Heart left ventricle (tissue), 16 donors: ENCODE measurements at regions not wholly inside any gene's neighbourhood (a gene's known extent, or its start where the extent isn't known, plus 50 kb on each side); places are given as distances from the start of the nearest gene placed in this dataset.

Source experiments
- ATAC-seq, 4 donors: fragments of 200-7000 bp; cut with Tn5 transposase; one replicate each; pipeline ENCODE4 v1.9.1; 2020 to 2022; ENCODE audit warnings: moderate library complexity in 4 of 4, mild to moderate bottlenecking in 3 of 4, moderate number of reproducible peaks in 1 of 4
- DNase-seq, 5 donors: peaks; one replicate each; pipeline ENCODE4 v3.0.0-alpha.2; 2020
- H3K27ac ChIP-seq, 12 donors: fragments of 200-600 bp; sonication (generic) in 4 of 12; one replicate each; pipeline versions ENCODE4 v1.5.0 to v1.8.0; 2016 to 2022; ENCODE audit warnings: mild to moderate bottlenecking in 2 of 12
- H3K27me3 ChIP-seq, 9 donors: fragments of 200-600 bp; sonication (generic) in 2 of 9; one replicate each; pipeline versions ENCODE4 v1.5.1 to v1.8.0; 2016 to 2022; ENCODE audit warnings: mild to moderate bottlenecking in 3 of 9
- H3K36me3 ChIP-seq, 9 donors: fragments of 200-600 bp; sonication (generic) in 2 of 9; one replicate each; pipeline versions ENCODE4 v1.5.0 to v1.8.0; 2018 to 2022; ENCODE audit warnings: mild to moderate bottlenecking in 2 of 9
- H3K4me1 ChIP-seq, 12 donors: fragments of 200-600 bp; sonication (generic) in 4 of 12; one replicate each; pipeline versions ENCODE4 v1.5.0 to v1.8.0; 2016 to 2022; ENCODE audit warnings: mild to moderate bottlenecking in 3 of 12
- H3K4me3 ChIP-seq, 12 donors: fragments of 200-600 bp; sonication (generic) in 4 of 12; one replicate each; pipeline versions ENCODE4 v1.5.0 to v1.8.0; 2017 to 2022; ENCODE audit warnings: mild to moderate bottlenecking in 9 of 12, moderate library complexity in 4 of 12
- H3K9me3 ChIP-seq, 12 donors: fragments of 200-600 bp; sonication (generic) in 4 of 12; one replicate each; pipeline versions ENCODE4 v1.5.0 to v1.8.0; 2016 to 2022; ENCODE audit warnings: mild to moderate bottlenecking in 1 of 12
- CTCF ChIP-seq, 12 donors: fragments of 200-600 bp; sonication (generic) in 4 of 12; IDR thresholded peaks; one replicate each; pipeline versions ENCODE4 v1.5.0 to v1.8.0; 2018 to 2022; ENCODE audit warnings: antibody characterized with exemption in 12 of 12, mild to moderate bottlenecking in 5 of 12
- POLR2A ChIP-seq, 2 donors: fragments of 450-650 bp; IDR thresholded peaks; one replicate each; pipeline ENCODE4 v1.6.1; 2017; ENCODE audit warnings: antibody characterized with exemption in 2 of 2, mild to moderate bottlenecking in 2 of 2, moderate library complexity in 2 of 2
- WGBS, 4 donors: extraction: QIAGEN DNeasy Blood & Tissue Kit in 2 of 4; methylation state at CpG; one replicate each; pipeline versions ENCODE4 v1.1.5 to v1.1.7; 2013 to 2018; 5-methylcytosine and 5-hydroxymethylcytosine counted together
- intact Hi-C, 10 donors: fragments of 100-400 bp; cut with DNase I; formaldehyde crosslinking; loops; one replicate each; pipeline versions ENCODE4 v1.11.1 to v1.14.2; 2022
- donor health status: ischemic (EF 13 %, LVEDD 7.1; RV severe dilation, severe dysfunction).
- donor health status: healthy with polysubstance abuse.
- donor health status: DM: no; HTN: yes; CAD: no.
- donor health status: DM: no; HTN: no; CAD: no.
- donor health status: ischemic (EF 25% LVEDD 6.9; RV normal size, moderate dysfunction).
- donor health status: ischemic (EF 25% LVEDD 5.7; RV mildly dilated, moderate dysfunction).
- donor health status: healthy.
- donor health status: DM: yes; HTN: yes; CAD: no.
- donor health status: ischemic (EF 35%, LVEDD 5.7; RV mildly dilated, moderate dysfunction).
- donor health status: nonischemic (EF 11% LVEDD 7.7; RV severe dilation, severe dysfunction).
- donor health status: DM: yes; HTN: yes; CAD: no.
- donor health status: PGD.
- donor health status: ischemic (EF 29% LVEDD 5.4; RV normal size, mild dysfunction).
- donor health status: nonischemic (EF 23%, LVEDD 6.1; RV moderate dilation, normal function).

GRCh38 chr2:3965211-3965610 lies 261.8 kb downstream of the DCDC2C start:
- DNase-seq (no peak), ATAC-seq (no peak)
- H3K4me3 ChIP-seq, result no peak overlapping the region
- H3K27me3 ChIP-seq, result peaks cover 0 to 43% (median 0%) of the 10 kb centered on the region in 9 donors
- WGBS, 4 donors, result 80 to 87% (median 83%) methylated on average over 10 of the region's 10 CpGs
- no peaks in the 10 kb centered on the region for H3K36me3 ChIP-seq
- H3K4me1 ChIP-seq, result no peaks in the 10 kb centered on the region
- intact Hi-C loops, result loop anchor here in 1 of 10 donors (10.0 kb wide), 1 partner anchor 1400 kb away; no protein-coding TSS in a partner anchor
- TF ChIP-seq CTCF (IDR thresholded peaks at IDR 0.05) (no peak), POLR2A (IDR thresholded peaks at IDR 0.05) (no peak)
- H3K9me3 ChIP-seq, result no peaks in the 10 kb centered on the region
- no peak overlapping the region for H3K27ac ChIP-seq

- ATAC-seq (no peak), DNase-seq (no peak)
- intact Hi-C loops, result loop anchor here in 1 of 10 donors (10.0 kb wide), 1 partner anchor 1399 kb away; no protein-coding TSS in a partner anchor
- Histone ChIP-seq H3K4me1 (no peaks in the 10 kb centered on the region), H3K27ac (no peak overlapping the region), H3K36me3 (no peaks in the 10 kb centered on the region), H3K4me3 (no peak overlapping the region), H3K9me3 (no peaks in the 10 kb centered on the region), H3K27me3 (peaks cover 0 to 51% (median 0%) of the 10 kb centered on the region in 9 donors)
- TF ChIP-seq POLR2A (IDR thresholded peaks at IDR 0.05) (no peak), CTCF (IDR thresholded peaks at IDR 0.05) (no peak)
- WGBS, 4 donors, result 60 to 72% (median 64%) methylated on average over 5 of the region's 5 CpGs
Measured at GRCh38 chr2:3965953-3966352, 262.6 kb downstream of the DCDC2C start.

GRCh38 chr2:3966470-3966869 lies 263.1 kb downstream of the DCDC2C start:
- no peak for DNase-seq
- intact Hi-C loops, result loop anchor here in 1 of 10 donors (10.0 kb wide), 1 partner anchor 1398 kb away; no protein-coding TSS in a partner anchor
- TF ChIP-seq CTCF (IDR thresholded peaks at IDR 0.05) (no peak), POLR2A (IDR thresholded peaks at IDR 0.05) (no peak)
- no peak for ATAC-seq
- Histone ChIP-seq H3K36me3 (no peaks in the 10 kb centered on the region), H3K4me1 (no peaks in the 10 kb centered on the region), H3K4me3 (no peak overlapping the region), H3K27me3 (peaks cover 0 to 54% (median 0%) of the 10 kb centered on the region in 9 donors), H3K27ac (no peak overlapping the region), H3K9me3 (no peaks in the 10 kb centered on the region)
- WGBS, 4 donors, result 76 to 85% (median 83%) methylated on average over 5 of the region's 5 CpGs

- Histone ChIP-seq H3K27ac (no peak overlapping the region), H3K4me3 (no peak overlapping the region), H3K36me3 (no peaks in the 10 kb centered on the region), H3K4me1 (no peaks in the 10 kb centered on the region), H3K9me3 (no peaks in the 10 kb centered on the region), H3K27me3 (peaks cover 0 to 56% (median 0%) of the 10 kb centered on the region in 9 donors)
- no peak for ATAC-seq
- WGBS, 4 donors, result 33 to 41% (median 39%) methylated on average over 6 of the region's 6 CpGs
- DNase-seq, result no peak
- intact Hi-C loops, result loop anchor here in 1 of 10 donors (10.0 kb wide), 1 partner anchor 1396 kb away; no protein-coding TSS in a partner anchor
- TF ChIP-seq CTCF (IDR thresholded peaks at IDR 0.05), result no peak
- TF ChIP-seq POLR2A (IDR thresholded peaks at IDR 0.05), result no peak
Measured at GRCh38 chr2:3968736-3969135, 265.4 kb downstream of the DCDC2C start.
